ENCODE measurements at regions not wholly inside any gene's neighbourhood (a gene's known extent, or its start where the extent isn't known, plus 50 kb on each side); places are given as distances from the start of the nearest gene placed in this dataset.

GRCh38 chr4:164009435-164009834, 514.9 kb downstream of the TMA16 start:
- Mint-ChIP-seq H3K27me3 (peaks cover 0 to 5% (median 5%) of the 10 kb centered on the region in 3 donors), H3K27ac (no peak overlapping the region), H3K4me3 (no peak overlapping the region), H3K4me1 (no peaks in the 10 kb centered on the region), H3K9me3 (peaks cover 0 to 11% (median 2%) of the 10 kb centered on the region in 7 donors), H3K36me3 (no peaks in the 10 kb centered on the region)
- DNase-seq (no peak), ATAC-seq (ENCODE audit: low read depth in 2 of 2) (no peak)

DNA sequence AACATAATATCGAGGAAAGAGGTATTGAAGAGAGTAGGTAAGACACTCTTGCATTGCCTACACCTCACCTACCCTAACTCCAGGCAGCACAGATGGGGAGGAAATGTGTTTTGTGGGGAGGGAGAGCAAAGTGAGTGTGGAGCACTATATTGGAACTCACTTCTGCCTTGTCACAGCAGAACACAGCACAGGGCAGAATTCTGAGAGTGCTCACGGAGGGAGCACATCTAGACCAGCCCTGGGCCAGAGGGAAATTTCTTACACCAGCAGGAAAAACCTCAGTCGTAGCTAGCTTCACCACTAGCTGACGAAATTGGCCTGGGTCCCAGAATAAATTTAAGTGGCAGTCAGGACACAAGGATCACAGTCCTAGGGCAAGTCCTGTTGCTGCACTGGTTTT, 517.3 kb downstream of the TMA16 start:
- H3K27ac Mint-ChIP-seq, result no peak overlapping the region
- H3K36me3 Mint-ChIP-seq, result no peaks in the 10 kb centered on the region
- no peaks in the 10 kb centered on the region for H3K4me1 Mint-ChIP-seq
- peaks cover 0 to 4% (median 0%) of the 10 kb centered on the region in 7 donors for H3K9me3 Mint-ChIP-seq
- H3K4me3 Mint-ChIP-seq, result no peak overlapping the region
- ATAC-seq (ENCODE audit: low read depth in 2 of 2), result no peak
- DNase-seq, result no peak
- peaks cover 0 to 10% (median 5%) of the 10 kb centered on the region in 3 donors for H3K27me3 Mint-ChIP-seq

DNA sequence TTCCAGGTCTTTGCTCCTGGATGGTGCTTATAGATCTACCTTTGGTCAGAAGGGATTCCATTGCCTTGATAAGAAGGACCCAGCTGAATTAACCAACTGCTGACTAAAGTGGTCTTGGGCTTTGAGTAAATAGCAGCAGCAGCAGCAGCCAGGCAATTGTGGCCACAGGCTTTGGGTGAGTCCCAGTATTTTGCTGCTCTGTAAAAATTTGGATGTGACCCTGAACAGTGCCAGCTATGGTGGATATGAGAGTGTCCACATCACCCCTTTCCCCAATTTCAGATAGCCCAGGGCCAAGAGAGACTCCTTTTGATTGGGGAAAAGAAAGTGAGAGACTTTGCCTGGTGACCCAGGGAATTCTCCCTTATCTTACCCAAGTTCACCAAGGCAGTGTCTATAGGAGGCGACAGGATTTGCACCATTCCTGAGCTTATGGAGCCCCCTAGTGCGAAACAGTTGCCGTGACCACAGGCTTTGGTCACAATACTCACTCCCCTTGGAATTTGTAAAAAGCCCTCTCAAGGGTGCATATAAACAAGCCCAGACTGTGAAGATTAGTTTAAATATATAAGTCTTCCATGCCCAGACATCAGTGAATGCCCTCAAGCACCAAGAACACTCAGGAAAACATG, 518.0 kb downstream of the TMA16 start:
- no peaks in the 10 kb centered on the region for H3K4me1 Mint-ChIP-seq
- no peak overlapping the region for H3K4me3 Mint-ChIP-seq
- H3K36me3 Mint-ChIP-seq, result no peaks in the 10 kb centered on the region
- no peak overlapping the region for H3K27ac Mint-ChIP-seq
- peaks cover 0 to 2% (median 0%) of the 10 kb centered on the region in 7 donors for H3K9me3 Mint-ChIP-seq
- H3K27me3 Mint-ChIP-seq, result peaks cover 0 to 10% (median 5%) of the 10 kb centered on the region in 3 donors
- DNase-seq, result peak; percentile 18
- ATAC-seq (ENCODE audit: low read depth in 2 of 2), result peak in 1 of 2 donors; percentile 52

DNA sequence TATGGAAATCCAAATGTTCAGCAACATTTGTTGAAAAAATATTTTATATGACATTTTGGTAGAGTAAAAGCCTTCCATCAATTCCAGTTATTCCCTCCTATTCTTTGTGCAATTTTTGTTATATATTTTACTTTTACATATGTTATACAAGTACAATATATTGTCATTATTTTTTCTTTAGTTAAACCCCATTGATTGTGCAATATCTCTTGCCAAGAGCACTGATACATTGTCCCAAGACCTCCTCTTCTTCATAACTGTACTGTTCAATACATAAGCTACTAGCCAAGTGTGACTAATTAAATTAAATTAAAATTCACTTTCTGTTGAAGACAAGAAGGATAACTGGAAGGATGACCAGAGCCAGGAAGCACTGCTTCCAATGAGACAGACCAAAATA, 527.5 kb downstream of the TMA16 start:
- H3K27ac Mint-ChIP-seq, result no peak overlapping the region
- peaks cover 0 to 4% (median 3%) of the 10 kb centered on the region in 3 donors for H3K27me3 Mint-ChIP-seq

DNA sequence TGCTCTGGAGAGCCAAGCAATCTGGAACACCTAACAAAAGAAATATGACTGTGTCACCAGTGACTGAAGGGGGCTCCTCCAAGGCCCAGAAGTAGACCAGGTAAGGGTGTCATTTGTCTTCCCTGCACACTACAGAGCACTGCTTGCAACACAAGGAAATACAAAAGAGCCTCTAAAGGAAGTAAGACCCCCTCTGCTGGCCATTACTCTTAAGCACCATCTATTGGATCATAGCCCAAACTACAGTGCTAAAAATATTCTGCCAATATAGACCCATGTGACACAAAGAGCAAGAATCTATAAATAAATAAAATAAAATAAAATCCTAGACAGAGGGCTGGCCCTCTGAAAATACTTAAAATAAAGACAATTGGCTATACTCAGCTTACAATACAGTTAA, 528.7 kb downstream of the TMA16 start:
- Mint-ChIP-seq H3K36me3 (no peaks in the 10 kb centered on the region), H3K4me3 (no peak overlapping the region), H3K4me1 (no peaks in the 10 kb centered on the region), H3K9me3 (peaks cover 0 to 19% (median 11%) of the 10 kb centered on the region in 7 donors), H3K27me3 (peaks cover 0 to 4% (median 3%) of the 10 kb centered on the region in 3 donors), H3K27ac (no peak overlapping the region)
- DNase-seq, result no peak
- ATAC-seq (ENCODE audit: low read depth in 2 of 2), result no peak

More for the DNA sequence above, 527.5 kb downstream of the TMA16 start:
- no peaks in the 10 kb centered on the region for H3K4me1 Mint-ChIP-seq
- ATAC-seq (ENCODE audit: low read depth in 2 of 2) (no peak), DNase-seq (no peak)
- H3K9me3 Mint-ChIP-seq, result peaks cover 0 to 19% (median 11%) of the 10 kb centered on the region in 7 donors
- no peak overlapping the region for H3K4me3 Mint-ChIP-seq
- H3K36me3 Mint-ChIP-seq, result no peaks in the 10 kb centered on the region

DNA sequence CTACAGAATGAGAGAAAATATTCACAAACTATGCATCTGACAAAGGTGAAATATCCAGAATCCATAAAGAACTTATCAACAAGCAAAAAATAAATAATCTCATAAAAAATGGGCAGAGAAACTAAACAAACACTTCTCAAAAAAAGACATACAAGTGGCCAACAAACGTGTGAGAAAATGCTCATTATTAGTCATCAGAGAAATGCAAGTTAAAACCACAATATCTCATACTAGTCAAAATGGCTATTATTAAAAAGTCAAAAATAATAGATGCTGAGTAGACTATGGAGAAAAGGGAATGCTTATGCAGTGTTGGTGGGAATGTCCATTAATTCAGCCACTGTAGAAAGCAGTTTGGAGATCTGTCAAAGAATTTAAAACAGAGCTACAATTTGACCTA, 533.3 kb downstream of the TMA16 start:
- DNase-seq (no peak), ATAC-seq (ENCODE audit: low read depth in 2 of 2) (no peak)
- Mint-ChIP-seq H3K36me3 (no peaks in the 10 kb centered on the region), H3K27me3 (peaks cover 0 to 4% (median 0%) of the 10 kb centered on the region in 3 donors), H3K4me3 (no peak overlapping the region), H3K4me1 (no peaks in the 10 kb centered on the region), H3K27ac (no peak overlapping the region), H3K9me3 (peaks cover 2 to 24% (median 14%) of the 10 kb centered on the region in 7 donors)

DNA sequence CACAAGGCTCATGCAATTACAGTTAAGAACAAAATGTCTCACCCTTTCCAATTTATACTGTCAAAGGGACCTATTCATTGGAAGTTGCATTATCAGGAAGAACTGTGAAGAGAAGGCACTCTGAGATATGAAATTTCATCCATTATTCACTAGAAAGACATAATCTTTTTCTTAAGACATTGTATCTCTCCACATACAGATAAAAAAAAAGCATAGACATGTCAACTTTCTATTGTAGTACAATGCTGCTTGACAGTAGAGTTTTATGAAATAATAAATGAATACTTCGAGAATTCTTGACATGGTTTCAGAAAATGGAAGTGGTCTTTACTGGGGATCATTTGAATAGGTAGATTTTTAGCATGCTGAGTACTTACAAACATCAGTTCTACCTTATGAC, 545.0 kb downstream of the TMA16 start:
- DNase-seq (no peak), ATAC-seq (ENCODE audit: low read depth in 2 of 2) (no peak)
- peaks cover 4 to 10% of the 10 kb centered on the region in 2 donors for H3K36me3 Mint-ChIP-seq
- H3K4me1 Mint-ChIP-seq, result no peaks in the 10 kb centered on the region
- H3K27ac Mint-ChIP-seq, result no peak overlapping the region
- peaks cover 7 to 27% (median 18%) of the 10 kb centered on the region in 7 donors for H3K9me3 Mint-ChIP-seq
- H3K27me3 Mint-ChIP-seq, result no peaks in the 10 kb centered on the region
- no peak overlapping the region for H3K4me3 Mint-ChIP-seq

GRCh38 chr4:164056426-164057142, 562.1 kb downstream of the TMA16 start:
- no peak overlapping the region for H3K27ac Mint-ChIP-seq
- H3K27me3 Mint-ChIP-seq, result no peaks in the 10 kb centered on the region
- DNase-seq, result no peak
- no peak overlapping the region for H3K4me3 Mint-ChIP-seq
- H3K36me3 Mint-ChIP-seq, result no peaks in the 10 kb centered on the region
- H3K9me3 Mint-ChIP-seq, result no peaks in the 10 kb centered on the region
- no peaks in the 10 kb centered on the region for H3K4me1 Mint-ChIP-seq
- ATAC-seq (ENCODE audit: low read depth in 2 of 2), result no peak

DNA sequence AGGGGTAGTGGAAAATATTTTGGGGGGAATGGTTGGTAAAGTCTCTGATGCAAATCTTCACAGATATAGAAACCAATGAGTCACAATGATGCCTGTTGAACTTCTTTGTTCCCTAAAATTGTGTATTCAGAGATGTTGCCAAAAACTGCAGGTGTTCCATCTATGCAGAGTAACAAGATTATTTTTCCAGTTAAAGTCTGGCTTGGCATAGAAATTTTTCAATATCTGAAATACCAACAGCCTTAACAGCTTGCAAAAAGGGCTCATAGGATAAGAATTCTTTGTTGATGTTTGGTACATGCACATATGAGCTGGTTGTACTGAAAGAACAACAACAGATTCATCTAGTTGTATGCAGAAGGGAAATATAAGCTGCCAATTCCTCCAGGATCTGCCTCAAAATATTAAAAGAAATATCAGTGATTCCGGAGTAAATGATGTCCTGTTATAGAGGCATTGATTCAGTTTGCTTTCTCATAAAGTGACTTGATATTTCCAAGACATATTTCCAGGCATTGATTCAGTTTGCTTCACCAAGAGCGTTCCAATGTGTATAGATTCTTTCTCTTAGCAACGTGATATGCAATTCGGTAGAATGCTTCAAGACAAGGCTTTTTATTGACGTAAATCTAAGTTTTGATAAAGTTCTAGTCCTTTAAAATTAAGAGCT, 564.4 kb downstream of the TMA16 start:
- H3K27ac Mint-ChIP-seq, result no peak overlapping the region
- no peaks in the 10 kb centered on the region for H3K27me3 Mint-ChIP-seq
- no peaks in the 10 kb centered on the region for H3K4me1 Mint-ChIP-seq

GRCh38 chr4:164060456-164060855, 566.0 kb downstream of the TMA16 start:
- H3K27ac Mint-ChIP-seq, result no peak overlapping the region
- H3K4me1 Mint-ChIP-seq, result no peaks in the 10 kb centered on the region
- no peak overlapping the region for H3K4me3 Mint-ChIP-seq
- no peaks in the 10 kb centered on the region for H3K36me3 Mint-ChIP-seq
- ATAC-seq (ENCODE audit: low read depth in 2 of 2) (no peak), DNase-seq (no peak)
- H3K9me3 Mint-ChIP-seq, result peaks cover 0 to 5% (median 2%) of the 10 kb centered on the region in 7 donors
- H3K27me3 Mint-ChIP-seq, result no peaks in the 10 kb centered on the region

More for the DNA sequence above, 564.4 kb downstream of the TMA16 start:
- Mint-ChIP-seq H3K4me3 (no peak overlapping the region), H3K9me3 (peaks cover 0 to under 1% (median 0%) of the 10 kb centered on the region in 7 donors), H3K36me3 (no peaks in the 10 kb centered on the region)
- DNase-seq (no peak), ATAC-seq (ENCODE audit: low read depth in 2 of 2) (no peak)

DNA sequence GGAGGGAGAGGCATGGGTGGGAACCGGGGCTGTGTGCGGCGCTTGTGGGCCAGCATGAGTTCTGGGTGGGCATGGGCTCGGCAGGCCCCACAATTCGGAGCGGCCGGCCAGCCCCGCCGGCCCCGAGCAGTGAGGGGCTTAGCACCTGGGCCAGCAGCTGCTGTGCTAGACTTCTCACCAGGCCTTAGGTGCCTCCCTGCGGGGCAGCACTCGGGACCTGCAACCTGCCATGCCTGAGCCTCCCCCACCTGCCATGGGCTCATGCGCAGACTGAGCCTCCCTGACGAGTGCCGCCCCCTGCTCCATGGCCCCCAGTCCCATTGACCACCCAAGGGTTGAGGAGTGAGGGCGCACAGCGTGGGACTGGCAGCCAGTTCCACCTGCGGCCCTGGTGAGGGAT, 573.9 kb downstream of the TMA16 start:
- DNase-seq, result no peak
- H3K27me3 Mint-ChIP-seq, result no peaks in the 10 kb centered on the region
- peaks cover 5 to 50% (median 15%) of the 10 kb centered on the region in 7 donors for H3K9me3 Mint-ChIP-seq
- peaks cover 0 to 3% of the 10 kb centered on the region in 2 donors for H3K36me3 Mint-ChIP-seq
- no peaks in the 10 kb centered on the region for H3K4me1 Mint-ChIP-seq
- ATAC-seq (ENCODE audit: low read depth in 2 of 2), result no peak
- H3K27ac Mint-ChIP-seq, result no peak overlapping the region
- H3K4me3 Mint-ChIP-seq, result no peak overlapping the region

DNA sequence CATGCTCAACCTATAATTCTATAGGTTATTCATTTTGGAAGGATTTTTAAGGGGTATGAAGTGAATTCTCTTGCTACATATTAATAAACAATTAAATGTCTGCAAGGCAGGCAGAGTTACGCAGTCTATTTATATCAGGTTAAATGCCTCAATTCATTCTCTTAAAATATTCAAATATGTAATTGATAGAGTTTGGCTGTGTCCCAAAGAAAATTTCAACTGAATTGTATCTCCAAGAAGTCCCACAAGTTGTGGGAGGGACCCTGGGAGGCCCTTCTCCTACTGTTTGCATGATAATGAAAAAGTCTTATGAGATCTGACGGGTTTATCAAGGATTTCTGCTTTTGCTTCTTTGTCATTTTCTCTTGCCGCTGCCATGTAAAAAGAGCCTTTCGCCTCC, 576.1 kb downstream of the TMA16 start:
- H3K27ac Mint-ChIP-seq, result no peak overlapping the region
- peaks cover 0 to 3% of the 10 kb centered on the region in 2 donors for H3K36me3 Mint-ChIP-seq
- ATAC-seq (ENCODE audit: low read depth in 2 of 2), result no peak

DNA sequence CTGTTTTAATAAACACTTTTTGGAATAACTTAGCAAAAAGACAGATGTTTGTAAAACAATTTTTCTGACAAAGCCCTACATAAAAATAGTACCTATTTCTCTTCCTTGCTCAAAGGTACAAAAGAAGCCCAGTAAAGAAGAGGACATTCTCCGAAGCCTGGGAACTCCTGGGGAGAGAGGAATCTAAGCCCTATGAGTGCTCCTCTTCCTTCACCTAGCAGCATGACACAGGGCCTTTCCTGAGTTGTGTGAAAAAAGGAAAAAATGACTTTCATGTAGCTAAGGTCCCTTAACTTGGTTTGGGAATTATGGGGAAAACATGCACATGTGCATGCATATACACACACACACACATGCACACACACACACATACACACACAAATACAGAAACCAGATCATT, 586.9 kb downstream of the TMA16 start:
- Mint-ChIP-seq H3K4me3 (no peak overlapping the region), H3K4me1 (no peaks in the 10 kb centered on the region), H3K36me3 (no peaks in the 10 kb centered on the region), H3K9me3 (peaks cover 0 to 2% (median 0%) of the 10 kb centered on the region in 7 donors), H3K27ac (no peak overlapping the region), H3K27me3 (no peaks in the 10 kb centered on the region)
- ATAC-seq (ENCODE audit: low read depth in 2 of 2) (no peak), DNase-seq (no peak)

More for the DNA sequence above, 576.1 kb downstream of the TMA16 start:
- DNase-seq, result no peak
- Mint-ChIP-seq H3K4me1 (no peaks in the 10 kb centered on the region), H3K4me3 (no peak overlapping the region), H3K9me3 (peaks cover 5 to 49% (median 11%) of the 10 kb centered on the region in 7 donors), H3K27me3 (no peaks in the 10 kb centered on the region)

DNA sequence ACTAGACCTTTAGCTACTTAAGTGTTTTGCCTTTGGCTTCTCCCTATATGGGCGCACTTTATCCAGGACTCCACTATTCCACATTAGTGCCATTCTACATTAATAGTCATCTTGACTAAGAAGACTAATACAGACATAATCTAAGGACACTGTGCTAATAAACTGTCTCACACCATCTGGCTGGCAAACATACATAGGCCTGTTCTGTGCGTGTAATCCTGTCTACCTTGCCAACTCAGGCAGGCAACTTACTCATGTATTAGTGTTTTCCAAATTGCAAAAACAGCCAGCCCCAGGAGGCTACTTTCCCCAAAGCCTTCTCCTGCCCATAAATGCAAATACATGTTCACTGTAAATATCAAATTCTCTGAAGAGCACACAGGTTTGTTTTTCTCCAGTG, 587.3 kb downstream of the TMA16 start:
- Mint-ChIP-seq H3K9me3 (peaks cover 0 to 2% (median 0%) of the 10 kb centered on the region in 7 donors), H3K4me1 (no peaks in the 10 kb centered on the region), H3K27me3 (no peaks in the 10 kb centered on the region), H3K4me3 (no peak overlapping the region), H3K36me3 (no peaks in the 10 kb centered on the region), H3K27ac (no peak overlapping the region)
- no peak for ATAC-seq (ENCODE audit: low read depth in 2 of 2)
- no peak for DNase-seq
